Stimulated activated CD8-positive, alpha-beta memory T cell treated with anti-CD3 and anti-CD28 coated beads, Interleukin-15, amount 100 ng/mL, for 24 hours (primary cell): ENCODE measurements at regions not wholly inside any gene's neighbourhood (a gene's known extent, or its start where the extent isn't known, plus 50 kb on each side); places are given as distances from the start of the nearest gene placed in this dataset.

Experiments
- DNase-seq: peaks from one replicate; pipeline ENCODE4 v3.0.0-alpha.2; 2020; ENCODE audit warnings: low read depth

DNA sequence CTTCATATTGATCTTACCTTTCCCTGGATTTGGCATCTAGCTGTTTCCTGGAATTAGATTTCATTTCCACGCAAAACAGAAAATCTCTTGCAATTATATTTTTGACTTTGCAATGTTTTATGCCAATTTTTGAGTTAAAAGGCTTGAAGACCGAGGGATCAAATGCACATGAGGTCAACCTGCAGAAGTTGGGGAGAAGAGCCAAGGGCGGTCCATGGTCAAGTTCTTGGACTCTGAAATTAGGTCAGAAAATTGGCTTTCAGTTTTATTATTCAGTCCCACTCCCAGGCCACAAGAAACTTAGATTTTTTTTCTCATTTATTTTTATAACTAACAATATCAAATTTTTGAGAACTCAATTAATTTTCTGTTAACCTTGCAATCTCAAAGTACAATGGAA, 499.1 kb upstream of the USP24 start:
- DNase-seq: no peak

DNA sequence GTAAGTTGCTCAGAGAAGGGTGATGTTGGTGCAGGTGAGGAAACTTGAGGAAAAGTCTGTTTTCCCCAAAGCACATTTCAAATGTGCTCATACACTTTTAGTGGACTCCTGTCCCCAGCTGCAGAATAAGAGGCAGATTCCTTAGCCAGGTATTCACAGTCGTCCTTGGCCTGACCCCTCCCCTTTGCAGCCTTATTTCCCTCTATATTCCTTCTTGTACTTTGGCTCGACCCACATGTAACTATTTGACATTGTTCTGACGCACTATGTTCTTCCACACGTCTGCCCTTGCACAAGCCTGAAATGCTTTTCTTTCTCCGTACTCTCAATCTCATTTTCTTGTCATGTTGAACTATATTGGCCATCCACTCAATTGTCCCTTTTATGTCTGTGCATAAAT, 498.4 kb upstream of the USP24 start:
- DNase-seq: no peak

DNA sequence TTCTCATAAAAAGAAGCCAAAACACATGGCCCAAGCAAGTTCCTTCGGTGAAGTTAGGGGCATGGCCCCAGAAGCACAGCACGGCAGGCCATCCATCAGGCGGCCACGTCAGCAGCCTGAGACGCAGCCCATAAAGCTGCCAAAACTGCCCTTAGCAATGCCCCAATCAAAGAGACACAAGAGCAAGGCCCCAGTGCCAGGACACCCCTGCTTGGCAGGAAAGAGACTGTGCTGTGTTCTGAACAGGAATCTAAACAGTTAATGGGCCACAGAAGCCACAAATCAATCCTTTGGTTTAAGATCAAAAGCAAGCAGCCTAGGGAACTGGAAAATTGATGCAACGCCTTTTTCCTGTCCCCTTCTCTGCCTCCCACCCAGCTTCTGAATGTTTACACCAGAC, 497.0 kb upstream of the USP24 start:
- no peak for DNase-seq

DNA sequence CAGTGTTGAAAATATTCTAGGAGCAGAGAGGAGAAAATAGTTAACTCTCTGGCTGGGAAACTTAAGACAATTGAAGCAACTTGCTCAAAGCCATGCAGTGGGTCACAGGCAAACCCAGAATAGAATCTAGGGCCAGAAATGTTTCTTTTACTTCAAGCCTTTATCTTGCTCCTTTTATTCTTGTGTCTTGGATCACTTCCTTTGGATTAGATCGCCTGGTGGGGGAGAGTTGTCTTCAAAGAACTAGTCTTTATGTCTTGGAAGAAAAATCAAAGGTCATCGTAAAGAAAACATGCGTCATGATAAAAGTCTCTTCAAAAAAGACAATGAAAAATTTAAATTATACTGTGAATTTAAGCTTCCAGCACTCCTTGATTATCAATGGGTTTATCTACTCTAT, 493.6 kb upstream of the USP24 start:
- no peak for DNase-seq

DNA sequence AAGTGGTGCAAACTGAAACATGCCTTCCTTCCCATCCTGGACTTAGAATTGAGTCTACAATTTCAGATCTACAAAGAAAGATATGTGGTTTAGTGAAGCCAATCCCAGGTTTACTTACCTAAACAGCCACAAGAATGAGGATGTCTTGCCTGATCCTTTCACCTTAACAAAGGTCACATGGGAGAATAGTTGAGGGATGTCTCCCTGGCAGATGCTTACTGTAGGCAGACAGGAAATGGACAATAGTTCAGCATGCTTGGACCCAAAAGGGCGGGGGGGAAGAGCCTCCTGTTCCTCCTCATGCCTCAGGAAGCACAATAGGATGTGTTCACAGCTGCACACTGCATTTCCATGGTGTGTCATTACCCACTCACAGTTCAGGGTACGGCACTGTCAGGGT, 492.7 kb upstream of the USP24 start:
- no peak for DNase-seq

DNA sequence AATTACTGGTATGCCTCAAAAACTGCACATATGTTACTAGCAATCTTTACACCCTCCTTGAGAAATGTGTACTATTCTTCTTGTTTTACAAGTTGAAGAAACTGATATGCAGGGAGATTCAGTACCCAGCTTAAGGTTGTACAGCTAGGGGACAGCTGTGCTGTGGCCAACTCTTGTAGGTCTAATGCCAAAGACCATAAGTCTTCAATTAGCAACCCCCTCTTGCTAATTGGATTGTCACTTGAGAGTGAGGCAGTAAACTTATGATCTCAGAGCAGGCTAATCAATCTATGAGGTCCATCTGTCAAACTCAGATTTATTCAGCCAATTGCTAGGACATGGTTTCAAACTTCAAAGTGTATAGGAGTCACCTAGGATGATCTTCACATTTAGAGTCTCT, 492.0 kb upstream of the USP24 start:
- DNase-seq: no peak

DNA sequence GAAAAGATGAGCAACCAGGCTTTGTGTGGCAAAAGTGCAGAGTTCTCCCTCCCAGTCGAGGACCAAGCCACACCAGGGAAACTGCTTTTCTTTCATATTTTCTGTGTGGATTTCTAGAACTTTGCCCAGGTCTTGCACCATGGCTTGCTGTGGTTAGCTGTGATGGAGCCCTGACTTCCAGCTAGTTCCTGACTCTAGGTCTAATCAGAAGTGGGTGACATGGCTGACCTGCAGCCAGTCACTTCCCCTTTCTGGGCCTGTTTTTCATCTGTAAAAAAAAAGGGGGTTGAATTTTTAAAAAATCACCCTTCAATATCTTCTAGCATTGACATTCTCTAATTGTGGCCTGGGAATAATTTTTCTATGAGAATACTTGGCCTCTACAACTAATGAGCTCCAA, 491.2 kb upstream of the USP24 start:
- no peak for DNase-seq

DNA sequence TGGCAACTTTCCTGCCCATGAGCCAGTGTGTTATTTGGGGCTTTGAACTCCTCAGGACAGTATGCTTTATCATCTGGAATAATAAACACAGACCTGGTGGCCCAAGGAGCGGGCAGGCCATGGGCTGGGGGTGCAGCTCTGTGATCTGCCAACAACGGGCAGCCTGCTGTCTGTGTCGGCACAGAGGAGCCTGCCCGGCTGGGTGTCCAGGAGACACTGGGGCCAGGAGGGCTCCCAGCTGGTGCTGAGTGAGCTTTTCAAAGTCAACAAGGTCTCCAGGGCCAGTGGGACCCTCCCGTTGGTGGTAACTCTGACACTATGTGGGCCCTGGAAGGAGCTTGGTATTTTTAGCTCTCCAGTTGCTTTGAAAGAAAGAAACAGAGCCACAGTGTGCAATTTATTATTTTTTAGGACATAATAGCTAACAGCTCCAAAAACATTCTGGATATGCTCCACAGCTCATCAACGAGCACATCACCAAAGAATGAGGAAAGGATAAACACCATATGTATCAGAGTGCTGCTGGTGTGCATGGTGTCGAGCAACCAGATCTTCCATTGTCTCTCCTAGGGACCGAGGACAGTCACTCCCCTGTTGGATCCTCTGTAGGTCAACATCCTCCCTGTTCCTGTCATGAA, 488.7 kb upstream of the USP24 start:
- no peak for DNase-seq

DNA sequence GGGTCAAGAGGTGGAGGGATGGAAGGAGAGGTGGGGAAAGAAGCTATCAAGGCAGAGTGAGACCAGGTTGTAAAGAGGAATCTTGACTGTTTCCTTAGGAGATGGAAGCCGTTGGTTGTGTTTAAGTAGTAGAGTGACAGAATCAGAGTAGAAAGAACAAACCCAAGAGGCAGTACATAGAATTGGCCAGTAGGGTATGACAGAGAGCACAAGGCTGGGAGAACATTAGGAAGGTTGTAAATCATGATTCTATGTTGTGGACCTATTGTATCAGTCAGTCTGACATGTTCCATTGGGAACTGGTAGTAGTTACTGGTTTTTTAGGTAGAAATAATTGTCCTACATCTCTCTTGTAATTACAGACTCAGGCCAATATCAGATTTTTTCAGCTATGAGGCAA, 486.9 kb upstream of the USP24 start:
- DNase-seq: no peak

DNA sequence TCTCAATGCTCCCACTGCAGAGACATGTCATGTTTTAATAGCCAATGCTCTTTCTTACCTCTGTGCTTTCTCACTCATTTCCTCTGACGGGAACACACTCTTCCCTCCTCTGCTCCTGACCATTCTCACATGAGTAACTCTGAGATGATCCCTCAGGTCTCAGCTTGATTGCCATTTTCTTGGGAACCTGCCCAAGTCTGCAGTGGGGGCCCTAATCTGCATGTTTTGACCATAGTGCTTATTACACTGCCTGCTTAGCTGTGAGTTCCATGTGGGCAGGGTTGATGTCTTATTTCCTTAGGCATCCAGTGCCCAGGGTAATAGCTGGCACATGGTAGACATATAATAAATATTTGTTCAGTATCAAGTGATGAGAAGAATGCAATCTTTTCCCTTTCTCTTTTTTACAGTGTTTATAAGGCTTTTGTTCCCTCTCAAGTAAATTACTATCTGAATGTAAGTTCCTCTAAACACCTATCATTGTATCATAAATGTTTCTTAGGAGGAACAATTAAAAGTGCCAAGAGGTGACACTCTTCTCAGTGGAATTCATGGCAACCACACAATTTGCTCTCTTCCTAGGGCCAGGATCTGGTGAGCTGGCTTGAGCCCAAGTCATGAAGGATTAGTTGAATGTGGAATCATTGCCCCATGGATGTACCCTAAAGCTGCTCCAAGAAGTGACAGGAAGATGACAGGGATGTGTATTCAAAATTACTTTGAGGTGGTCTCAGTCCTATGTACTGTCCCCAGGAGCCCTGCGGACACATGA, 485.4 kb upstream of the USP24 start:
- DNase-seq: no peak

DNA sequence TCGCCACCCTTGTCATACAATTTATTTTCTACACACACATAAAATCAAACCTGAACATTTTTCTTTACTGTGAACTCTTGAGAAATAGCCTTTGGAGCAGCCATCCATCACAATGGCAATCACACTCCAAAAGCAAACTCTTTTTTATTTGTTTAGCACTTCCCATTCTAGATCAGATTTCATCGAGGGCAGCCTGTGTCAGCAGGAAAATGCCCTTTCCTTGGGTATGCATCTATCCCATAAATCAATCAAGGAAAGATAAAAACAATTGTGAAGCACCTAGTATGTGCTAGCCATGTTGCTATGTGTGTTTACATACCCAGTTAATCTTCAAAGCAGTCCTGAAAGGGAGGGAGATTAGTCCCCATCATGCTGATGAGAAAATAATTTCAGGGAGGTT, 484.1 kb upstream of the USP24 start:
- DNase-seq: no peak

DNA sequence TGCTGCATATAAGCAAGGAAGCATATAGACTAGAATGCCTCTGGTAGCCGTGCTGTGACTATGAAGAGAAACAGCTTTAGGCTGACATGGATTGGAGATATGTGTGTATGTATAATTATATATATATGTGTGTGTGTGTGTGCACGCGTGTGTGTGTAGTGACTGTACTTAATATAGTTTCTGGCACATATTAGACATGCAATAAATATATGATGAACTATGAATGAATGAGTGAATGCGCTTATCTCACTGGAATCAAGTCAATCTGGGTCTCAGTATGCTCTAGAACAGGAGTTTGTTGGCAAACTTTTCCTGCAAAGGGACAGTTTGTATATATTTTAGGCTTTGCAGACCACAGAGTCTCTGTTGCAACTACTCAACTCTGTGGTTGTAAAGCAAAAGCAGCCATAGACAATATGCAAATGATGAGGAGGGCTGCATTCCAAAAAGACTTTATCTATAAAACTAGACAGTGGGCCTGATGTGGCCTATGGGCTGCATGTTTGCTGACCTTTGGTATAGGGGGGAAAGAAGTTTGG, 482.9 kb upstream of the USP24 start:
- DNase-seq: no peak

DNA sequence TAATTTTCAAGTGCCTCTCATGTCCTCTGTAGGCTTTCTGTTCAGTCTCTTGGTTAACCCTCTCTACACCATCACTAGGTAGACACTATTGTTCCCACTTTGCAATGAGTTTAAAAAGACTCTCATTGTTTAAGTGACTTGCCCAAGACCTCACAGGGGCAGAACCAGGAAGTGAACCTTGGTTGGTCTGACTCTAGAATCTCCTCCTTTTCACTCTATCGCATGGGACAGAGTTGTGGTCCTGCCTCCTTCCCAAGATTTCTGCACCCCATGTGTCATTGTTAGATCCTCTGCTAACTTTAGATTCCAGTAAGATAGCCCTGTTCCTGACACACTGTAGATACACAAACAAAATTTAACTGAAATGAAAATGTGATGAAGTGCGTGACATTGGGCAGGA, 481.7 kb upstream of the USP24 start:
- no peak for DNase-seq

DNA sequence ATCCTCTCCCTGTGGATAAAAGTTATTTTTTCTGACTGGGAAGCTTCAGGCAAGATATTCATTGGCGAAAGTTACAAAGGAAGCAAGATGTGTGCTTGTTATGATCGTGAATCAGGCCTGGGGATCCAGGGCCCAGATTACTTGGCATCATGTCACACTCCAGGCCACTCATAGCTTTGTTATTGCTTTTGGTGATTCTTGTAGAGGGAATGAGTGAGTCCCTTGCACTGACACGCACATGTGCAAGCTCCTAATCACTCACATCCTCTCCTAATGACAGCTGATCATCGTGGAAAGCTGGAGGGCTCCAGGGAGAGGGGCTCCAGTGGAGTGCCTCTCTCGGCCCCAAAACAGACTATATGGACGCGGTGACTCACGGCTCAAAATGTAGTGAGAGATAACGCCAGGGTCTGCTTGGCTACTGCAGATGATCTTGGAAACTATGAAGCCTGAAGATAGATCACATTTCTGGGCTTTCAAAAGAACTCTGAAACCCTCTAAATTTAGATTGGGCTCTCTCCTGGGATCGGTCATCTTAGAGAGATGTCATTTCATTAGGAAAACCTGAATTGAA, 481.1 kb upstream of the USP24 start:
- DNase-seq: no peak

DNA sequence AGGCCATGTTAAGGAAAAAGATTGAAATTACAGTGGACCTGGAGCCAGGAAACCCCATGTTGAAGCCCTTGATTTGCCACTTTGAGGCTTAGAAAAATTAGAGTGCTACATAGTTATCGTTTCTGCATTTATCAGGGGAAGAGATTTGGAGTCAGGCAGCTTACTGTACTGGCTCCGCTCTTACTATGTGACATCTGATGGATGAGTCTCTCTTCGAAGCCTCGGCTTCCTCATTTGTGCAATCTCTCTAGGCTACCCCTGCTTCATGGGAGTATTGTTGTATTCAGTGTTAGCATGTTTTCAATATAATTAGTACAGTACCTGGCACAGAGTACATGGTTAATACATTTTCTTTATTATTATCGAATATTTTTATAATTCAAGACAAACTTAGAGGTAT, 480.4 kb upstream of the USP24 start:
- no peak for DNase-seq

DNA sequence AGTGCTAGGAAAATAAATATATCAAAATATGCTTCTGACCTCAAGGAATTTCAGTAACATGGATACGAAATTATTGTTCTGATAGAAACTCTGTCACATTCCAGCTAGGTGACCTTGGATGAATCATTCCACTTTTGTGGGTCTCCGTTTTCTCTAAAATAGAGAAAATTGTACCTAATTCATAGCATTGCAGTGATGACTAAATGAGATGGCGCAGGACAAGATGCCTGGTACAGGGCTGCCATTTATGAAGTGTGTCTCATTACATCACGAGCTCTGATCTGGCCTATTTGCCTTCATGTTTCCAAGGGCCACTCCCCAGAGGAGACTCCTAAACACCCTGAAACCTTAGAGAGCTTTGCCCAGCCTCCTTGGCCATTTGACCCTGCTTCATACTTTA, 480.0 kb upstream of the USP24 start:
- no peak for DNase-seq

DNA sequence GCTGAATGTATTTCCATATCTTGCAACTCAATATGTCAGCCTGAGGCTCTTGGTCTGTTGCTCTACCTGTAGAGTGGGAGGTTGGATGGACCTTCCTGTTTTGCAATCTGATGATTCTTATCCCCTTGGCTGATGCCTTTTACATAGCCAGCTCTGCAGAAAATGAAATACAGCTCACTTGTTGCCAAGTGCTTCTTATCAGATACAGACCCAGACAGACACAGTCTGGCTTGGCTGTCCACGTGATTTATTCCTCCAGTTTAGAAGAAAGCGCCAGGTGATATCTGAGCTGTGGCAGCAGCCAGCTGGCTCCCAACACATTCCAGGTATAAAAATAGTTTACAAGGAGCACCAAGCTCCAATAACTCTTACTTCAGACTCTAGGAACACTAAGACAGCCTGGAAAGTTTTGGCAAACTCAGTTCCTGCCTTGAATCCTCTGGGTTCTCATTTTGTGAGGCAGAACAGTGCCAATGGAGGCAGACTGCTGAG, 479.2 kb upstream of the USP24 start:
- DNase-seq: no peak

DNA sequence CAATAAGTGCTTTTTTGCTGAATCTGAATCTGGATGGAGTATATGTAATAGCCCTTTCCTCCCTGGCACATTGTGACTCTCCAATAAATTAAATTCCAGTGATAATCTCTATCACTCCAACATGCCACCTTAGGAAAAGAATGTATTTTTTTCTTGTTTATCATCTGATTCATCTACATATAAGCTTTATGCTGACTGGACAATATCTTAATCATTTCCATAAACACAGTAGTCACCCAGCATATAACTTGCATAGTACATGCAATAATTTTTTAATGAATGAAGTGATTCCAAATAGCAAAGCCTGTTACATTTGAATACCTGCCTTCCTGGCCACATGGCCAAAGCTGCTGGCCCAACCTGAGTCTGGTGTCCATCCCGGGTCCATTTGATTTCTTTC, 477.6 kb upstream of the USP24 start:
- DNase-seq: no peak

DNA sequence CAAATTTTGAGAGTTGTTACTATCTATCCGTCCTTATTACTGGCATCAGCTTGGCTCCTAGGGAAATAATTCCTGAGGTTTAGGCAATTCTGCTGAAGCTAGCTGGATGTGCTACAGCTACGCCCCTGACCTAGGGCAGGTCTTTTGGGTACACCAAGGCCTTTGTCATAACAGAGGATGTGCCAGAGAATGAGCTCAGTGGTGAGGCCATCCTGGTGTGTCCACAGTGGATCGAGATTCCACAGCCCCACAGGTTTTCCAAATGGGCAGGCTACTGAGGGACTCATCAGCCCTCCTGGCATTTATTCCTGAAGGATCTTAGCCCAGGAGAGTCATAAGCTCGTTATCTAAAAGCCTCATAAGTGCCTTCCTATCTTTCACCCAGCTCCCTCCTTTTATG, 475.2 kb upstream of the USP24 start:
- no peak for DNase-seq

DNA sequence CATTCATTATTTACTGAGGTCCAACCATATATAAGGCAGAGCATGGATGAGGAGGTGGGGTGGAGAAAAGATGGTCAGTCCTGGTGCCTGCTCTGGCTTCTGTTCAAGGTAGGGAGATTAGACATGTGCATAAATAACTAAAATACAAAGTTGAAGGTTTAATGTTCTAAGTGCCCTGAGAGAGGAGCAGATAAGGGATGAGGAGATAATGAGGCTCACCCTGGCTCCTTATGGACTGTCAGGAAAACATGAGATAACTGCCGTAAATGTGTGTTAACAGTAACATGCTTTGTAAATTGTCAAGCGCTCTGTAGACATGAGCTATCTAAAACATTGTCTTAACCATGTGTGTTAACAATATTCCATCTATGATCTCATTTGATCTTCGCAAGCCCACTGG, 474.6 kb upstream of the USP24 start:
- no peak for DNase-seq

DNA sequence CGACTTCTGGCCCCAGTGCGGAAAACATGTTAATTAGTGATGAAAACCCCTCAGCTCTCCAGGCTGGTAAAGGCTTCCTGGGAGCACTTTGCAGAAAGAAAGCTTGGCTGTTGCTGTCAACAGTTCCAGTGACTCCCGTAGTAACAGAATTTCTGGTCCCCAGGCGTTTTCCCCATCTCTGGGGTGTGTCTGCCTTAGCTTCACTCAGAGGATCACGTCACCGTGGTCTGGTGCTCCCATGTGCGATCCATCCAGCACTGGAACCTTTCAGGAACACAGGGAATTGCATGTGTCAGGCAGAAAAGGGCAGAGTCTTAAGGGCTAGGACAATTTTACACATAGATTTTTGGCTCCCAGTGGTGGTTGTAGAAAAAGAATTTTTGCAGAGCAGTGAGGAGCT, 470.4 kb upstream of the USP24 start:
- no peak for DNase-seq

DNA sequence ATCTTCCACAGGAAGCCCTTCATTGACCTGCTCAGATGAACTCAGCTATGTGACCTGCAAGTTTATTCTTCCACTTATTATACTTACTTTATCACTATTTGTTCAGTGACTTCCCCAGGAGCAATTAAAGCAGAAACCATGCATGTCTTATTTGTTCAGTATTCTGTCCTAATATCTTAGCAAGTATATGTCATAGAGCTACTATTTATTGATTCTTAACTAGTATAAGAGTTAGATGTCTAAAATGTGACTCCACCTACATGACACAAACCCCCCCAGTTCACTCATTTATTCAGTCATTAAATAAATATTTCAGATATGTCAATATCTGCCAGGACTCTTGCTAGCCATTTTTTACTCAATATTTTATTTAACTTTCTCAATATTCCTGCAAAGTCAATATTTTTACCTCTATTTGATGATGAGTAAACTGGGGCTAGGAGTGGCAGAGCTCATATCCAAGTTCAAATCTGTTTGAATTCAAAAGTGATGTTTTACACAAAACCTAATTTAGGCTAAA, 469.0 kb upstream of the USP24 start:
- DNase-seq: no peak

DNA sequence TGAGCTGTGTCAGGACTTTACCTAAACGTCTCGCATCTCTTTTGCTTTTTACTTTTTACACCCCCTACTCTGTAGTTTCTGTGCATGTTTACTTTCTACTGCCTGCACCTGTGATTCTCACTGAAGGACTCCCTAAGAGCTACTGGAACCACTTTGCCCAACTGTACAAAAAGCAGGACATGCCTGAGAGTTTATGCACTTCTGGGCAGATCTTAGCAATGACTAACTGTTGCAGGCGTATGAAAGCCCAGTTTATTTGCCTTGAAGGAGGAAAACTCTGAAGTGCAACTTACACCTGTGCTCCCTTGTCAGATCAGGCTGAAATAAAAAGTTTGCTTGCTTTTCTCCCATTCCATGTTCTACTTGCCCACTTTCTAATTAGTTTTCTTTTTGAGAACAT, 467.0 kb upstream of the USP24 start:
- DNase-seq: no peak
